PC-3 (cell line): ENCODE measurements at regions not wholly inside any gene's neighbourhood (a gene's known extent, or its start where the extent isn't known, plus 50 kb on each side); places are given as distances from the start of the nearest gene placed in this dataset.

Experiments
- EZH2 ChIP-seq: fragments of 300-600 bp; sonication (generic); IDR thresholded peaks from one replicate; pipeline ENCODE4 v1.6.1; 2017; ENCODE audit warnings: antibody characterized with exemption, mild to moderate bottlenecking, low read length; ENCODE audit not compliant: unreplicated experiment
- EZH2phosphoT487 ChIP-seq: fragments of 300-600 bp; sonication (generic); IDR thresholded peaks from 2 replicates; pipeline ENCODE4 v1.6.1; 2018; ENCODE audit warnings: mild to moderate bottlenecking, antibody characterized with exemption, low read length, borderline replicate concordance
- TF ChIP-seq, protein P1 (sequence below): fragments of 300-600 bp; sonication (generic); conservative IDR thresholded peaks from 2 replicates; pipeline ENCODE4 v1.5.1; 2017; ENCODE audit warnings: antibody characterized with exemption, low read depth, mild to moderate bottlenecking, low read length

DNA sequence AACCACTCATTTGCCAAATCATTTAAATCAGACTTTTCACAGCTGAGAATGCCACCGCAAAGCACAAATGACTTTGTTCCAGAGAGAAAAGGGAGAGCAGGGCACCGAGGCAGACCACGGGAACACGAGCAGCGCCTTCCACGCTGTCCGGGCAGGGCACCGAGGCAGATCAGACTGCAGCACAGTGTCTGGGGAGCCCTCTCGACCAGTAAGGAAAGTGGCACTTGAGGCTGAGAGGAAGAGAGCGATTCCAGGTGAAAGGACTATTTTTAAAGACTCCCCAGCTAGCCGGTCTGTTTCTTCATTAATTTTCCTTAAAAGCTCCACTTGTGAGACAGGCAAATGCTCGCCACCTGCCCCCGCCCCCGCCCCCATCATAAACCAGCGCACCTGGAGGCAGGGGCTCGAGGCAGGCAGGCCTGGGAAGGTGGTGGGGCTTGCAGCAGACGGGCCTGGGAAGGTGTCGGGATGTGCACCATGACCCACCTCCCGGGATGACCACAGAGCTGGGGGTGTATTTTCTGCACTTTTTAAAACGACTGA, 80.9 kb upstream of the CTDP1 start:
- TF ChIP-seq, protein P1, sequence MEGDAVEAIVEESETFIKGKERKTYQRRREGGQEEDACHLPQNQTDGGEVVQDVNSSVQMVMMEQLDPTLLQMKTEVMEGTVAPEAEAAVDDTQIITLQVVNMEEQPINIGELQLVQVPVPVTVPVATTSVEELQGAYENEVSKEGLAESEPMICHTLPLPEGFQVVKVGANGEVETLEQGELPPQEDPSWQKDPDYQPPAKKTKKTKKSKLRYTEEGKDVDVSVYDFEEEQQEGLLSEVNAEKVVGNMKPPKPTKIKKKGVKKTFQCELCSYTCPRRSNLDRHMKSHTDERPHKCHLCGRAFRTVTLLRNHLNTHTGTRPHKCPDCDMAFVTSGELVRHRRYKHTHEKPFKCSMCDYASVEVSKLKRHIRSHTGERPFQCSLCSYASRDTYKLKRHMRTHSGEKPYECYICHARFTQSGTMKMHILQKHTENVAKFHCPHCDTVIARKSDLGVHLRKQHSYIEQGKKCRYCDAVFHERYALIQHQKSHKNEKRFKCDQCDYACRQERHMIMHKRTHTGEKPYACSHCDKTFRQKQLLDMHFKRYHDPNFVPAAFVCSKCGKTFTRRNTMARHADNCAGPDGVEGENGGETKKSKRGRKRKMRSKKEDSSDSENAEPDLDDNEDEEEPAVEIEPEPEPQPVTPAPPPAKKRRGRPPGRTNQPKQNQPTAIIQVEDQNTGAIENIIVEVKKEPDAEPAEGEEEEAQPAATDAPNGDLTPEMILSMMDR: no peak
- no peak for TF ChIP-seq EZH2
- no peak for TF ChIP-seq EZH2phosphoT487
